GM12865 (cell line): ENCODE measurements at regions not wholly inside any gene's neighbourhood (a gene's known extent, or its start where the extent isn't known, plus 50 kb on each side); places are given as distances from the start of the nearest gene placed in this dataset.

Experiments
- DNase-seq: peaks from one replicate; pipeline ENCODE4 v3.0.0; 2010; ENCODE audit warnings: low read depth
- H3K4me3 ChIP-seq: 2 replicates; pipeline ENCODE4 v1.5.1; 2011; ENCODE audit warnings: mild to moderate bottlenecking, low read depth, low read length, control low read depth
- TF ChIP-seq, protein P1 (sequence below): IDR thresholded peaks from 2 replicates; pipeline ENCODE4 v1.5.1; 2011; ENCODE audit warnings: low read length, control low read depth, low read depth, inconsistent platforms; ENCODE audit not compliant: insufficient read depth; ENCODE audit errors: missing control alignments

DNA sequence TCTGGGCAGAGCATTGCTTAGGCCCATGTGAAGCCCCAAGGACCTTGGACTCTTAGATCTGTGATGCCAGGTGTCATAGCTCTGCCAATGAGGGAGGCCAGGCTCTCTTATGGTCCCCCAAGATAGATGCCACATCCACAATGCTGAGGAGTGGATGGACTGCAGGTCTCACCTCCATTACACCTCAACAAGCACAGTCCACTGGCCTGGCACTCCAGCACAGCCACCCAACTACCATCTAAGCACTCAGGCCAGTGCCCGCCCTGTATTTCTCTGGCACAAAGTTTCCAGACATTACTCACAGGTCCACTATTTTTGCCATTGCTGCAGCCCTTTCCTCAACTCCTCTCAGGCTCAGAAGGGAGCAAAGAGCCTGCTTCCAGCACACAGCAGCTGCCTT, 613.5 kb upstream of the EPHA6 start:
- DNase-seq = no peak
- TF ChIP-seq, protein P1, sequence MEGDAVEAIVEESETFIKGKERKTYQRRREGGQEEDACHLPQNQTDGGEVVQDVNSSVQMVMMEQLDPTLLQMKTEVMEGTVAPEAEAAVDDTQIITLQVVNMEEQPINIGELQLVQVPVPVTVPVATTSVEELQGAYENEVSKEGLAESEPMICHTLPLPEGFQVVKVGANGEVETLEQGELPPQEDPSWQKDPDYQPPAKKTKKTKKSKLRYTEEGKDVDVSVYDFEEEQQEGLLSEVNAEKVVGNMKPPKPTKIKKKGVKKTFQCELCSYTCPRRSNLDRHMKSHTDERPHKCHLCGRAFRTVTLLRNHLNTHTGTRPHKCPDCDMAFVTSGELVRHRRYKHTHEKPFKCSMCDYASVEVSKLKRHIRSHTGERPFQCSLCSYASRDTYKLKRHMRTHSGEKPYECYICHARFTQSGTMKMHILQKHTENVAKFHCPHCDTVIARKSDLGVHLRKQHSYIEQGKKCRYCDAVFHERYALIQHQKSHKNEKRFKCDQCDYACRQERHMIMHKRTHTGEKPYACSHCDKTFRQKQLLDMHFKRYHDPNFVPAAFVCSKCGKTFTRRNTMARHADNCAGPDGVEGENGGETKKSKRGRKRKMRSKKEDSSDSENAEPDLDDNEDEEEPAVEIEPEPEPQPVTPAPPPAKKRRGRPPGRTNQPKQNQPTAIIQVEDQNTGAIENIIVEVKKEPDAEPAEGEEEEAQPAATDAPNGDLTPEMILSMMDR = no peak
- no peak overlapping the region for H3K4me3 ChIP-seq

- no peak overlapping the region for H3K4me3 ChIP-seq
- DNase-seq = no peak
- TF ChIP-seq, protein P1 = no peak
Observed at GRCh38 chr3:96201463-96201862, 612.9 kb upstream of the EPHA6 start.

GRCh38 chr3:96202181-96202580, 612.2 kb upstream of the EPHA6 start:
- TF ChIP-seq, protein P1 = no peak
- DNase-seq = no peak
- H3K4me3 ChIP-seq = no peak overlapping the region

- DNase-seq = no peak
- TF ChIP-seq, protein P1 = no peak
- no peak overlapping the region for H3K4me3 ChIP-seq
Observed at GRCh38 chr3:96209699-96210098, 604.7 kb upstream of the EPHA6 start.

DNA sequence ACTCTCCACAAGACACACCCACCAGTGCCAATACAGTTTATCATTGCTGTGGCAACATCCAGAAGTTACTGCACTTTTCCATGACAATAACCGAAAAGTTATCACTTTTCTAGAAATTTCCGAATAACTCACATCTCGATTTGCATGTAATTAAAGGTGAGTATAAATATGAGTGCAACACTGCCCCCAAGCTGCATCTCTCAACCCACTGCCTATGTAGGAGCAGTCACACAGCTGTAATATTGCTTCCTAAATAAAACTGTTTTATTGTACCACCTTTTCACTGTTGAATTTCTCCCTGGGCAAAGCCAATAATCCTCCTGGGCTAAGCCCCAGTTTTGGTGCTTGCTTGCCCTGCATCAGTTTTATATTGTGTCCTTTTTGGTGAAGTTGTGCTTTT, 601.0 kb upstream of the EPHA6 start:
- DNase-seq = no peak
- TF ChIP-seq, protein P1 = no peak
- H3K4me3 ChIP-seq = no peak overlapping the region

DNA sequence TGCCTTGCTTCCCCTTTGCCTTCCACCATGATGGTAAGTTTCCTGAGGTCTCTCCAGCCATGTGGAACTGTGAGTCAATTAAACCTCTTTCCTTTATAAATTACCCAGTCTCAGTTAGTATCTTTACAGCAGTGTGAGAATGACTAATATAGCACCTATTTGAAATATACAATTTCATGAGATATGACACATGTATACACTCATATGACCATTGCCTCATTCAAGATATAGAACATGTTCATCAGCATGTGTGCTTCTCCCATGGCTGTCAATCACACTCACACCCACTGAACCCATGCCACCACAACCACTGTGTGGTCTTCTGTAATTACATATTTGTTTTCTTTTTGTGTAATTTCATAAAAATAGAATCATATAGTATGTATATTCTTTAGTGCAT, 599.5 kb upstream of the EPHA6 start:
- H3K4me3 ChIP-seq = no peak overlapping the region
- TF ChIP-seq, protein P1 = no peak
- DNase-seq = no peak

- no peak overlapping the region for H3K4me3 ChIP-seq
- DNase-seq = no peak
- TF ChIP-seq, protein P1 = no peak
Observed at GRCh38 chr3:96225494-96225893, 588.9 kb upstream of the EPHA6 start.
